NCI-H2171 treated with DMSO at 0.1 percent for 48 hours (cell line): ENCODE measurements at regions not wholly inside any gene's neighbourhood (a gene's known extent, or its start where the extent isn't known, plus 50 kb on each side); places are given as distances from the start of the nearest gene placed in this dataset.

Source experiments
- DNase-seq: peaks from one replicate; lab custom pipeline; 2025; lab: John Stamatoyannopoulos, UW

- DNase-seq: no peak
Observed at GRCh38 chr2:37425408-37425807, 81.0 kb downstream of the QPCT start.

GRCh38 chr2:37427241-37427640 is 82.8 kb downstream of the QPCT start:
- DNase-seq: no peak

- no peak for DNase-seq
Observed at GRCh38 chr2:37436323-37436722, 91.9 kb downstream of the QPCT start.

GRCh38 chr2:37439131-37439642 is 94.8 kb downstream of the QPCT start:
- no peak for DNase-seq

GRCh38 chr2:37441055-37441454 is 96.6 kb downstream of the QPCT start:
- DNase-seq: no peak

GRCh38 chr2:37443082-37443481 is 98.7 kb downstream of the QPCT start:
- DNase-seq: no peak

- DNase-seq: no peak
Observed at GRCh38 chr2:37447446-37447845, 103.0 kb downstream of the QPCT start.

- DNase-seq: no peak
Observed at GRCh38 chr2:37448342-37449120, 104.1 kb downstream of the QPCT start.

GRCh38 chr2:37449761-37450296 is 105.4 kb downstream of the QPCT start:
- no peak for DNase-seq

- DNase-seq: no peak
Observed at GRCh38 chr2:37453027-37453426, 108.6 kb downstream of the QPCT start.

- no peak for DNase-seq
Observed at GRCh38 chr2:37454851-37455762, 110.7 kb downstream of the QPCT start.

GRCh38 chr2:37456479-37456878 is 112.0 kb downstream of the QPCT start:
- DNase-seq: no peak

- DNase-seq: no peak
Observed at GRCh38 chr2:37457401-37457901, 113.0 kb downstream of the QPCT start.

GRCh38 chr2:37458133-37458532 is 113.7 kb downstream of the QPCT start:
- DNase-seq: no peak

GRCh38 chr2:37459095-37459981 is 114.9 kb downstream of the QPCT start:
- DNase-seq: no peak

GRCh38 chr2:37460896-37461229 is 116.4 kb downstream of the QPCT start:
- DNase-seq: no peak

GRCh38 chr2:37464067-37464466 is 119.6 kb downstream of the QPCT start:
- no peak for DNase-seq

- DNase-seq: no peak
Observed at GRCh38 chr2:37466533-37467222, 122.2 kb downstream of the QPCT start.

- no peak for DNase-seq
Observed at GRCh38 chr2:37468170-37468569, 123.7 kb downstream of the QPCT start.

GRCh38 chr2:37469126-37469525 is 124.7 kb downstream of the QPCT start:
- no peak for DNase-seq

- DNase-seq: no peak
Observed at GRCh38 chr2:37471104-37471503, 126.7 kb downstream of the QPCT start.
